ENCODE measurements at regions not wholly inside any gene's neighbourhood (a gene's known extent, or its start where the extent isn't known, plus 50 kb on each side); places are given as distances from the start of the nearest gene placed in this dataset.
"Not testable (repeated sequence)": the region's sequence is repeated elsewhere in the genome, so short reads cannot be mapped to it uniquely, and the experiment has no call there.

DNA sequence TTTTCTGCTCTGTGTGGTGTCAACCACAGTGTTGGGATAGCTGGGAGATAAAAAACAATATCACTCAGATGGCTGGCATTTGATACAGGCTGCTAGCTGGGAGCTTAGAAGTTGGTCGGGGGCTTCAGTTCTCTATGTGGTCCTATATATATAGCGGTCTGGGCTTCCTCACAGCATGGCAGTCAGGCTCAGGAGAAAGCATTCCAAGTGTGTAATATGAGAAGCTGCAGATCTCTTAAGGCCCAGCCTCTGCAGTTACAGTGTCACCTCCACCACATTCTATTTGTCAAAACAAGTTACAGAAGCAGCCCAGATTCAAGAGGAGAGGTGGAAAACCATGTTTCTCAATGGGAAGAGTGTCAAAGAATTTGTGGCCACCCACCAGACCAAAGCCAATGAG, 108.1 kb upstream of the NIPBL start:
- no peak overlapping the region for H3K4me3 ChIP-seq
- no peak for DNase-seq (ENCODE audit: low spot score)
- no peak overlapping the region for H3K27ac ChIP-seq
- TF ChIP-seq, protein P1, sequence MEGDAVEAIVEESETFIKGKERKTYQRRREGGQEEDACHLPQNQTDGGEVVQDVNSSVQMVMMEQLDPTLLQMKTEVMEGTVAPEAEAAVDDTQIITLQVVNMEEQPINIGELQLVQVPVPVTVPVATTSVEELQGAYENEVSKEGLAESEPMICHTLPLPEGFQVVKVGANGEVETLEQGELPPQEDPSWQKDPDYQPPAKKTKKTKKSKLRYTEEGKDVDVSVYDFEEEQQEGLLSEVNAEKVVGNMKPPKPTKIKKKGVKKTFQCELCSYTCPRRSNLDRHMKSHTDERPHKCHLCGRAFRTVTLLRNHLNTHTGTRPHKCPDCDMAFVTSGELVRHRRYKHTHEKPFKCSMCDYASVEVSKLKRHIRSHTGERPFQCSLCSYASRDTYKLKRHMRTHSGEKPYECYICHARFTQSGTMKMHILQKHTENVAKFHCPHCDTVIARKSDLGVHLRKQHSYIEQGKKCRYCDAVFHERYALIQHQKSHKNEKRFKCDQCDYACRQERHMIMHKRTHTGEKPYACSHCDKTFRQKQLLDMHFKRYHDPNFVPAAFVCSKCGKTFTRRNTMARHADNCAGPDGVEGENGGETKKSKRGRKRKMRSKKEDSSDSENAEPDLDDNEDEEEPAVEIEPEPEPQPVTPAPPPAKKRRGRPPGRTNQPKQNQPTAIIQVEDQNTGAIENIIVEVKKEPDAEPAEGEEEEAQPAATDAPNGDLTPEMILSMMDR (IDR thresholded peaks at IDR 0.05), result no peak

DNA sequence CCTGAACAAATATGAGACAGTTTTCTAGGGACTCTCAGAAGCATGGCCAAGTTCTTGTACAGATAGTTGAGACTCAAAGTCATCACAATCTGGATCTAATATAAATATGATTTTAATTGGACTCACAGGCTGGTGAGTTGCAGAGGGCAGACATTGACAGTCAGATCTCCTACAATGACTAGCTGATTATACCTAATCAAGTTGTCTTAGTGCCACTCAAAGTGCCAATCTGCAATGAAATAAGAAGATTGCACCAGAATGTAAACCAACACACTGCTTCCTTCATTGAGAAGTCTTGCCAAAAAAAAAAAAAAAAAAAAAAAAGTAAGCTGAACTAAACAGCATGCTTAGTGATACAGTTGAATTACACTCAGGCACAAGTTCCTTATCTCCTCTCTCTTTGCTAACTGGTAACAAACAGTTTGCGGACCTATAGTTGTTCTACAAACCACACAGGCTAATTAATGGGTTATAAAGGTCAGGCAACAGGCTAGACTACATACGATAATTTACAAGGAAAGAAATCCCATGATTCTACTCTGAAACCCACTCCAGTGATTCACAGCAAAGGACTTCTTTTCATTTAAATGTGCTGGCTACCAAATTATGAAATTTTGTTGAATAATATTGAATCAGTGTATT, 107.3 kb upstream of the NIPBL start:
- TF ChIP-seq, protein P1 (IDR thresholded peaks at IDR 0.05), result no peak
- DNase-seq (ENCODE audit: low spot score), result no peak
- Histone ChIP-seq H3K27ac (no peak overlapping the region), H3K4me3 (no peak overlapping the region)

DNA sequence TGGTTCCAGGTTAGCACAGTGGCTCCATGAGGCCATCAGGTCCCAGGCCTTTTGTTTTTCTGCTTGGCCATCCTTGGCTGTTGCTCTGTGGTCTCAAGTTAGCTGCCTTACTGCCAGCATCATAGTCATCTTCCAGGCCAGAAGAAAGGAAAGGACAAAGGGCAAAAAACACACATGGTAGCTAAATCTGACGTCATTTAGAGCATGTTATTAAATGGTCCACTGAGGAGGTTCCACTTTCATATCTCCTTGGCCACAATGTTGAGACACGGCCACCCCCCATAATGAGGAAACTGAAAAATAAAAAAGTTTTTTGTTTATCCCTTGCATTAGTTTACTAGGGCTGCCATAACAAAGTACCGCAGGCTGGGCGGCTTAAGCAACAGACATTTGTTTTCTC, 106.4 kb upstream of the NIPBL start:
- TF ChIP-seq, protein P1 (IDR thresholded peaks at IDR 0.05), result no peak
- DNase-seq (ENCODE audit: low spot score), result no peak
- no peak overlapping the region for H3K27ac ChIP-seq
- no peak overlapping the region for H3K4me3 ChIP-seq

DNA sequence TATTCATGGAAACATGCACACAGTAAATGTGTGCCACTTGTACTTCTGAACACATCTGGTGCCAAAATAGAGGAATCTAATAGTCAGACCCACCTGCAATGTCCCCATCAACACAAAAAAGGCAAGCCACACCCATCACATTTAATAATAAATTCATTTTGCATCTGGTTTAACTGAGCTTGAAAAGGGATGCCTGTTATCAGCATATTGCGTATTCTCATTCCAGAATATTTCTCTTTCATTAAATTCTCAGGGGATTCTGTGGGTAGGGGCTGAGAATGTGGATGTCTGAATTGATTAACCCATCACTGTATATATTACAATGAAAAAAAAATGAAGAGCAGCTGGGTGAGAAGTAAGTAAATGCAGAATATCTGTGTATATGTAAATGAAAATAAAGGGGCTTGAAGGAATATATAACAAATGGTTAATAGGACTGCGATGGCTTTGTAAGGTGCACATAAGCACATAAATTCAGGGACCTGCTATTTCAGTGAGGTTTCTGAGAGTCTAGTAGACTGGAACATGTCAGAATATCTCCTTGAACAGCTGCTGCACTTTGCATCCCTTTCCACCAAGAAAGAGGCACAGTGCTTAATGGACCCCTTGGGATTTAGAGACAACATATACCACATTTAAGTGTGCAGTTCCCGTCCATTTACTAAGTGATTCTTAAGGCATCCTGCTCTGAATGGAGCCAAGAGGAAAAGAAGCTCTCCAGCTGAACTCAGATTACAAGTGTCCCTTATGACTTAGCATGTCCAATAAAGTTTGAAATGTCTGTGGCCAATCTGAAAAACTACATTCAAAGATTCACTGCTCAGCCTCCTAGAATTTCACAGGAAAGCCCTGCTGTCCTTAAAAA, 104.1 kb upstream of the NIPBL start:
- Histone ChIP-seq H3K27ac (no peak overlapping the region), H3K4me3 (no peak overlapping the region)
- TF ChIP-seq, protein P1 (IDR thresholded peaks at IDR 0.05), result no peak
- no peak for DNase-seq (ENCODE audit: low spot score)

DNA sequence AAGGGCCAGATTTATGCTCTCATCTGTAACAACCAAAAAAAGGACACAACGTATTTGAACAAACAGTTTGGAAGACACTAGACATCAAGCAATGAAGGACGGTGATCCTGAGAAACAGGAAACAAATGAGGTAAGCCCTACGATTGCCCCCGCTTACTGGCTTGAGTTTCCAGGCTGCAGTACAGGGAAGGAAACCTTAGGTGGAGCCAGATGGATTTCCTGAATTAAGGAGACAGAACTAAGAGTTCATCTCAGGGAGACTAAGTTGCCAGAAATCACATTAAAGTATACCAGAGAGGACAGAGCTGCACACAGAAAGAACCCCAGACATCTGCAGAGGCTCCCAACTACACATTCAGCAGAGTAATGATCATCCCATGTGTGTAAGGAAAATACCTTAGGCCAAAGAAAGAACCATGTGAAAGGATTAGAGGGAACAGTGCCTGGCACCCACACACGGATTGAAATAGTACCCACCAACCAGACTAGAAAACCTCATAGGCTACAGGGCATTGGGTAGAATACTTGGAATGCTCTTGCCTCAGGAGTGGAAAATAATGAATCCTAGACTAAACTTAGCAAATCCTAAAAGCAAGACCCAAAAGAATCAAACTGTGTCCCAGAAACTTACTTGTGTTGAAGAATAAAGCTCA, 99.3 kb upstream of the NIPBL start:
- no peak for DNase-seq (ENCODE audit: low spot score)
- no peak overlapping the region for H3K4me3 ChIP-seq
- no peak overlapping the region for H3K27ac ChIP-seq
- TF ChIP-seq, protein P1 (IDR thresholded peaks at IDR 0.05), result no peak

DNA sequence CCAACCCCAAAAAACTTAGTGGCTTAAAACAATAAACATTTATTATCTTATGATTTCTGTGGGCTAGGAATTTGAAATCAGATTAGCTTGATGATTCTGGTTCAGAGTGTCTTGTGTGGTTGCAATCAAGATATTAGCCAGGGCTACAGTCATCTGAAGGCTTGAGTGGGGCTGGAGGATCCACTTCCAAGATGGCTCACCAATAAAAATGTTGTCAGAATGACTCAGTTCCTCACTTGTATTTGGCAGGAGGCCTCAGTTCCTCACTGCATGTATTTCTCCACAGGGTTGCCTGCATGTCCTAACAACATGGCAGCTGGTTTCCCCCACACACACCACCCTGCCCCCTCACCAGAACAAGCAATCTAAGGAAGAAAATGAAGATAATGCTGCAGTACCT, 98.2 kb upstream of the NIPBL start:
- H3K4me3 ChIP-seq, result no peak overlapping the region
- H3K27ac ChIP-seq, result no peak overlapping the region
- TF ChIP-seq, protein P1 (IDR thresholded peaks at IDR 0.05), result no peak
- no peak for DNase-seq (ENCODE audit: low spot score)

DNA sequence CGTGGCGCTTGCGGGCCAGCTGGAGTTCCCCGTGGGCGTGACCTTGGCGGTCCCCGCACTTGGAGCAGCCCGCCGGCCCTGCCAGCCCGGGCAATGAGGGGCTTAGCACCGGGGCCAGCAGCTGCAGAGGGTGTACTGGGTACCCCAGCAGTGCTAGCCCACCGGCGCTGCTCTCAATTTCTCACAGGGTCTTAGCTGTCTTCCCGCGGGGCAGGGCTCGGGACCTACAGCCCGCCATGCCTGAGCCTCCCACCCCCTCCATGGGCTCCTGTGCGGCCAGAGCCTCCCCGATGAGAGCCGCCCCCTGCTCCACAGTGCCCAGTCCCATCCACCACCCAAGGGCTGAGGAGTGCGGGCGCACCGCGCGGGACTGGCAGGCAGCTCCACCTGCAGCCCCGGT, 94.0 kb upstream of the NIPBL start:
- DNase-seq (ENCODE audit: low spot score); H3K4me3 ChIP-seq; H3K27ac ChIP-seq: not testable (repeated sequence)
